SK-N-SH (cell line): ENCODE measurements at regions not wholly inside any gene's neighbourhood (a gene's known extent, or its start where the extent isn't known, plus 50 kb on each side); places are given as distances from the start of the nearest gene placed in this dataset.

Experiments used
- CTCF ChIA-PET: fragments of 300-600, 350-600 bp; formaldehyde crosslinking; extraction: SDS; loops from one replicate; lab custom pipeline; 2021; lab: Yijun Ruan, JAX
- POLR2A ChIA-PET: fragments of 350-600 bp; sonication (Branson Sonifier 250); formaldehyde crosslinking; extraction: SDS; loops from one replicate; lab custom pipeline; 2020; ENCODE audit warnings: antibody characterized with exemption, inconsistent platforms; lab: Yijun Ruan, JAX
- DNase-seq: peaks from one replicate; pipeline ENCODE4 v3.0.0; 2012
- H2AFZ ChIP-seq: fragments of 200-600 bp; sonication (generic); 2 replicates; pipeline ENCODE4 v1.8.1; 2016; ENCODE audit warnings: antibody characterized with exemption, mild to moderate bottlenecking, low read depth
- H3F3A ChIP-seq: fragments of 200-600 bp; sonication (generic); replicated peaks from 2 replicates; pipeline ENCODE3; 2016; ENCODE audit warnings: antibody characterized with exemption, mild to moderate bottlenecking; ENCODE audit not compliant: insufficient read depth
- H3K27ac ChIP-seq, 2 experiments: fragments of 200-500 bp in 1 of 2; fragments of 200-600 bp in 1 of 2; sonication (Bioruptor generic) in 1 of 2; sonication (generic), shearing (Covaris generic) in 1 of 2; 2 replicates each; pipeline versions ENCODE4 v1.5.1 to v1.6.1; 2014 to 2016; ENCODE audit warnings: low read depth in 2 of 2, inconsistent platforms in 1 of 2, low read length in 1 of 2, mild to moderate bottlenecking in 1 of 2, mixed read lengths in 1 of 2
- H3K27me3 ChIP-seq: fragments of 200-600 bp; sonication (generic), shearing (Covaris generic); 2 replicates; pipeline ENCODE4 v1.6.1; 2016; ENCODE audit warnings: mixed run types; ENCODE audit not compliant: insufficient read depth
- H3K36me3 ChIP-seq, 2 experiments: fragments of 200-500 bp in 1 of 2; fragments of 200-600 bp in 1 of 2; sonication (Bioruptor generic) in 1 of 2; sonication (generic) in 1 of 2; replicated peaks in 1 of 2; 2 replicates each; pipeline versions ENCODE3 to v1.5.1; 2014 to 2016; ENCODE audit warnings: low read length in 1 of 2, mild to moderate bottlenecking in 1 of 2; ENCODE audit not compliant: insufficient read depth in 2 of 2, control insufficient read depth in 1 of 2
- H3K4me1 ChIP-seq, 2 experiments: fragments of 200-500 bp in 1 of 2; fragments of 200-600 bp in 1 of 2; sonication (Bioruptor generic) in 1 of 2; sonication (generic), shearing (Covaris generic) in 1 of 2; 2 replicates each; pipeline versions ENCODE4 v1.5.1 to v1.6.1; 2014 to 2016; ENCODE audit warnings: low read depth in 1 of 2, low read length in 1 of 2, mixed run types in 1 of 2; ENCODE audit not compliant: insufficient read depth in 2 of 2, control insufficient read depth in 1 of 2
- H3K4me2 ChIP-seq: fragments of 200-600 bp; sonication (generic), shearing (Covaris generic); 2 replicates; pipeline ENCODE4 v1.6.1; 2017; ENCODE audit warnings: mixed run types
- H3K4me3 ChIP-seq, 2 experiments: fragments of 200-500 bp in 1 of 2; fragments of 200-600 bp in 1 of 2; sonication (Bioruptor generic) in 1 of 2; sonication (generic), shearing (Covaris generic) in 1 of 2; 2 replicates each; pipeline versions ENCODE4 v1.5.1 to v1.8.1; 2014 to 2016; ENCODE audit warnings: low read depth in 2 of 2, inconsistent platforms in 1 of 2, low read length in 1 of 2, mild to moderate bottlenecking in 1 of 2, mixed read lengths in 1 of 2, moderate library complexity in 1 of 2
- H3K79me2 ChIP-seq: fragments of 200-600 bp; sonication (generic); 2 replicates; pipeline ENCODE4 v1.8.1; 2017; ENCODE audit warnings: mild to moderate bottlenecking; ENCODE audit not compliant: insufficient read depth
- H3K9ac ChIP-seq: fragments of 200-600 bp; sonication (generic); 2 replicates; pipeline ENCODE4 v1.6.1; 2017; ENCODE audit warnings: mixed run types
- H3K9me2 ChIP-seq: fragments of 200-600 bp; sonication (generic); 2 replicates; pipeline ENCODE4 v1.6.1; 2017; ENCODE audit warnings: mixed run types
- H3K9me3 ChIP-seq: fragments of 200-600 bp; sonication (generic); 2 replicates; pipeline ENCODE4 v1.6.1; 2017; ENCODE audit warnings: mixed run types, mild to moderate bottlenecking, moderate library complexity
- H4K20me1 ChIP-seq: fragments of 200-600 bp; sonication (generic); 2 replicates; pipeline ENCODE4 v1.6.1; 2017; ENCODE audit warnings: mild to moderate bottlenecking, mixed run types; ENCODE audit not compliant: insufficient read depth
- CHD2 ChIP-seq: fragments of 150-350 bp; IDR thresholded peaks from 2 replicates; pipeline ENCODE4 v1.6.1; 2018; ENCODE audit warnings: low read length; ENCODE audit not compliant: partially characterized antibody
- CTCF ChIP-seq: fragments of 200-600 bp; sonication (generic); IDR thresholded peaks from 2 replicates; pipeline ENCODE4 v1.6.1; 2017; ENCODE audit warnings: antibody characterized with exemption, mild to moderate bottlenecking, moderate library complexity
- EP300 ChIP-seq, 2 experiments: IDR thresholded peaks; 2 replicates each; pipeline versions ENCODE4 v1.4.0 to v1.6.1; 2012; ENCODE audit warnings: borderline replicate concordance in 1 of 2, low read depth in 1 of 2, low read length in 1 of 2
- EZH2phosphoT487 ChIP-seq: fragments of 200-600 bp; sonication (generic); IDR thresholded peaks from 2 replicates; pipeline ENCODE4 v1.6.1; 2017; ENCODE audit warnings: low read depth, mixed run types, mild to moderate bottlenecking, antibody characterized with exemption, moderate library complexity, borderline replicate concordance
- FOSL2 ChIP-seq: IDR thresholded peaks from 2 replicates; pipeline ENCODE4 v1.4.0; 2012; ENCODE audit warnings: low read depth, mild to moderate bottlenecking, moderate library complexity, borderline replicate concordance
- FOXJ3 ChIP-seq: sonication (generic); formaldehyde crosslinking; IDR thresholded peaks from 2 replicates; pipeline ENCODE4 v1.5.1; 2020; ENCODE audit warnings: mild to moderate bottlenecking, missing genetic modification reagents
- GABPA ChIP-seq: IDR thresholded peaks from 2 replicates; pipeline ENCODE4 v1.4.0; 2012; ENCODE audit warnings: low read depth, mild to moderate bottlenecking
- GATA2 ChIP-seq: sonication (generic); formaldehyde crosslinking; IDR thresholded peaks from 2 replicates; pipeline ENCODE4 v1.5.0; 2020; ENCODE audit warnings: mild to moderate bottlenecking, missing genetic modification reagents
- IRF3 ChIP-seq: fragments of 150-350 bp; IDR thresholded peaks from 2 replicates; pipeline ENCODE4 v1.6.1; 2016; ENCODE audit warnings: mild to moderate bottlenecking, low read depth, low read length
- JUND ChIP-seq: IDR thresholded peaks from 2 replicates; pipeline ENCODE4 v1.4.0; 2012
- MAX ChIP-seq: IDR thresholded peaks from 2 replicates; pipeline ENCODE4 v1.4.0; 2012; ENCODE audit warnings: low read depth
- MXI1 ChIP-seq: IDR thresholded peaks from 2 replicates; pipeline ENCODE4 v1.6.1; 2012; ENCODE audit warnings: mild to moderate bottlenecking, low read depth, low read length, improper control_type of control experiment
- NFIC ChIP-seq: IDR thresholded peaks from 2 replicates; pipeline ENCODE4 v1.4.0; 2012; ENCODE audit warnings: borderline replicate concordance
- PBX3 ChIP-seq: IDR thresholded peaks from 2 replicates; pipeline ENCODE4; 2012
- POLR2AphosphoS5 ChIP-seq: IDR thresholded peaks from 2 replicates; pipeline ENCODE4 v1.6.1; 2012; ENCODE audit warnings: low read depth, low read length
- RCOR1 ChIP-seq: fragments of 150-350 bp; IDR thresholded peaks from 2 replicates; pipeline ENCODE4 v1.6.1; 2017; ENCODE audit warnings: antibody characterized with exemption, low read length
- REST ChIP-seq: IDR thresholded peaks from 2 replicates; pipeline ENCODE4 v1.6.1; 2012; ENCODE audit warnings: mild to moderate bottlenecking, low read depth, low read length, moderate library complexity
- RFX5 ChIP-seq: IDR thresholded peaks from 2 replicates; pipeline ENCODE4 v1.6.1; 2012; ENCODE audit warnings: mild to moderate bottlenecking, improper control_type of control experiment, low read length
- RXRA ChIP-seq: IDR thresholded peaks from 2 replicates; pipeline ENCODE4 v1.4.0; 2012; ENCODE audit warnings: low read depth, mild to moderate bottlenecking, borderline replicate concordance
- SIN3A ChIP-seq: IDR thresholded peaks from 2 replicates; pipeline ENCODE4 v1.6.1; 2012; ENCODE audit warnings: low read depth, mild to moderate bottlenecking, low read length, moderate library complexity, borderline replicate concordance
- SMC3 ChIP-seq: IDR thresholded peaks from 2 replicates; pipeline ENCODE4 v1.6.1; 2012; ENCODE audit warnings: low read depth, low read length, improper control_type of control experiment
- TAF1 ChIP-seq: IDR thresholded peaks from 2 replicates; pipeline ENCODE4 v1.6.1; 2012; ENCODE audit warnings: low read depth, mild to moderate bottlenecking, low read length, moderate library complexity, borderline replicate concordance
- TCF12 ChIP-seq: IDR thresholded peaks from 2 replicates; pipeline ENCODE4 v1.4.0; 2012
- TEAD4 ChIP-seq: IDR thresholded peaks from 2 replicates; pipeline ENCODE4 v1.4.0; 2012; ENCODE audit warnings: mild to moderate bottlenecking, borderline replicate concordance; ENCODE audit not compliant: insufficient read depth
- USF2 ChIP-seq: fragments of 150-350 bp; IDR thresholded peaks from 2 replicates; pipeline ENCODE4 v1.6.1; 2017; ENCODE audit warnings: antibody characterized with exemption, low read length, low read depth, borderline replicate concordance
- YY1 ChIP-seq: IDR thresholded peaks from 2 replicates; pipeline ENCODE4 v1.4.0; 2012; ENCODE audit warnings: low read depth, mild to moderate bottlenecking
- WGBS: methylation state at CpG from one replicate; pipeline ENCODE4 v1.1.6; 2017; ENCODE audit warnings: low lambda C conversion rate; 5-methylcytosine and 5-hydroxymethylcytosine counted together

- Histone ChIP-seq H3K9ac (peak overlapping the region; percentile 7; the same call in 1 of the 2 replicates), H3K9me3 (no peaks in the 10 kb centered on the region), H3F3A (peaks cover 31% of the 10 kb centered on the region), H3K4me1 (peaks cover 0 to 21% of the 10 kb centered on the region in 2 experiments; a peak in 2 of 4 replicates), H3K79me2 (no peaks in the 10 kb centered on the region), H3K36me3 (no peaks in the 10 kb centered on the region), H3K27ac (peak overlapping the region; percentile 16 to 78; a peak in 3 of 4 replicates), H3K4me3 (no peak overlapping the region), H3K4me2 (peak overlapping the region; percentile 18), H4K20me1 (no peaks in the 10 kb centered on the region), H2AFZ (peak overlapping the region; percentile 20), H3K9me2 (no peaks in the 10 kb centered on the region), H3K27me3 (no peaks in the 10 kb centered on the region)
- CTCF ChIA-PET = interaction anchor here (0.5 to 1.3 kb wide), 4 partner anchors 10 to 1432 kb away, joined by 3 to 5 read pairs (median 3); no protein-coding TSS in a partner anchor
- POLR2A ChIA-PET = no interaction called here
- 19% methylated on average over 6 of the region's 6 CpGs for WGBS
- DNase-seq = no peak
- TF ChIP-seq MXI1 = no peak
- peak; percentile 67 for TF ChIP-seq JUND
- TF ChIP-seq RFX5 = no peak
- TF ChIP-seq MAX = 0 out of 2 replicates have a peak, but pooled peaks have one; percentile 14
- TF ChIP-seq SIN3A = no peak
- TF ChIP-seq TEAD4 = no peak
- no peak for TF ChIP-seq USF2
- peak; percentile 63 for TF ChIP-seq TCF12
- TF ChIP-seq GABPA = no peak
- TF ChIP-seq REST = no peak
- no peak for TF ChIP-seq GATA2 (CRISPR knock-in tag)
- TF ChIP-seq FOXJ3 (CRISPR knock-in tag) = no peak
- TF ChIP-seq EP300 (IDR thresholded peaks at IDR 0.05; ENCODE audit: borderline replicate concordance in 1 of 2, low read depth in 1 of 2, low read length in 1 of 2) = peak; percentile 10 to 58; a peak in 1 of 4 replicates
- no peak for TF ChIP-seq EZH2phosphoT487
- no peak for TF ChIP-seq CTCF
- TF ChIP-seq RCOR1 = no peak
- peak; percentile 35; the same call in 1 of the 2 replicates for TF ChIP-seq NFIC
- TF ChIP-seq CHD2 = no peak
- peak; percentile 61 for TF ChIP-seq PBX3
- TF ChIP-seq TAF1 = no peak
- no peak for TF ChIP-seq SMC3
- TF ChIP-seq FOSL2 = peak; percentile 85
- TF ChIP-seq YY1 = no peak
- TF ChIP-seq POLR2AphosphoS5 = no peak
- TF ChIP-seq RXRA = peak; percentile 34; the same call in 1 of the 2 replicates
- no peak for TF ChIP-seq IRF3
Observed at GRCh38 chr1:8078176-8078671, 52.1 kb upstream of the ERRFI1 start.
